H54 (cell line): ENCODE measurements at regions not wholly inside any gene's neighbourhood (a gene's known extent, or its start where the extent isn't known, plus 50 kb on each side); places are given as distances from the start of the nearest gene placed in this dataset.
"Not testable (repeated sequence)": the region's sequence is repeated elsewhere in the genome, so short reads cannot be mapped to it uniquely, and the experiment has no call there.

Experiments
- DNase-seq: peaks from one replicate; pipeline ENCODE4 v3.0.0; 2011; ENCODE audit warnings: low spot score, mixed read lengths; ENCODE audit not compliant: insufficient read length
- FAIRE-seq: peaks from 3 replicates; lab custom pipeline; 2011; peaks lifted over from hg19 to GRCh38; lab: Jason Lieb, UNC
- POLR2A ChIP-seq: IDR thresholded peaks from 2 replicates; pipeline ENCODE4 v1.6.1; 2011; ENCODE audit warnings: low read depth, mild to moderate bottlenecking, low read length

GRCh38 chr22:44575381-44576268, 77.6 kb upstream of the RTL6 start:
- TF ChIP-seq POLR2A, result no peak
- DNase-seq (no peak), FAIRE-seq (no peak)

GRCh38 chr22:44574640-44575380, 76.8 kb upstream of the RTL6 start:
- FAIRE-seq (no peak), DNase-seq (no peak)
- no peak for TF ChIP-seq POLR2A

GRCh38 chr22:44574057-44574639, 76.1 kb upstream of the RTL6 start:
- FAIRE-seq, result no peak
- peak; percentile 45 for DNase-seq
- no peak for TF ChIP-seq POLR2A

GRCh38 chr22:44573451-44573850, 75.4 kb upstream of the RTL6 start:
- TF ChIP-seq POLR2A, result no peak
- no peak for DNase-seq
- no peak for FAIRE-seq

GRCh38 chr22:44572414-44573207, 74.6 kb upstream of the RTL6 start:
- FAIRE-seq (no peak), DNase-seq (no peak)
- no peak for TF ChIP-seq POLR2A

GRCh38 chr22:44571566-44572413, 73.8 kb upstream of the RTL6 start:
- FAIRE-seq, result no peak

GRCh38 chr22:44570476-44571445, 72.7 kb upstream of the RTL6 start:
- no peak for DNase-seq
- TF ChIP-seq POLR2A, result no peak
- FAIRE-seq, result no peak

More at GRCh38 chr22:44571566-44572413, 73.8 kb upstream of the RTL6 start:
- no peak for DNase-seq
- TF ChIP-seq POLR2A, result no peak

- DNase-seq, result no peak
- FAIRE-seq, result no peak
- TF ChIP-seq POLR2A, result no peak
Measured at GRCh38 chr22:44569561-44569991, 71.5 kb upstream of the RTL6 start.

- FAIRE-seq, result no peak
- DNase-seq, result no peak
- TF ChIP-seq POLR2A, result no peak
Measured at GRCh38 chr22:44567846-44568493, 69.9 kb upstream of the RTL6 start.

- FAIRE-seq, DNase-seq: not testable (repeated sequence)
Measured at GRCh38 chr22:44567378-44567841, 69.4 kb upstream of the RTL6 start.

GRCh38 chr22:44566911-44567310, 68.9 kb upstream of the RTL6 start:
- DNase-seq (no peak), FAIRE-seq (no peak)
- no peak for TF ChIP-seq POLR2A

GRCh38 chr22:44562651-44563050, 64.6 kb upstream of the RTL6 start:
- not testable (repeated sequence) for DNase-seq, FAIRE-seq
